HG03025 (cell line): ENCODE measurements at regions not wholly inside any gene's neighbourhood (a gene's known extent, or its start where the extent isn't known, plus 50 kb on each side); places are given as distances from the start of the nearest gene placed in this dataset.

Experiments used
- ATAC-seq: cut with Tn5 transposase; IDR thresholded peaks from one replicate; pipeline ENCODE4 v1.9.1; 2021; ENCODE audit warnings: mild to moderate bottlenecking, moderate library complexity; ENCODE audit not compliant: unreplicated experiment, low FRiP score

DNA sequence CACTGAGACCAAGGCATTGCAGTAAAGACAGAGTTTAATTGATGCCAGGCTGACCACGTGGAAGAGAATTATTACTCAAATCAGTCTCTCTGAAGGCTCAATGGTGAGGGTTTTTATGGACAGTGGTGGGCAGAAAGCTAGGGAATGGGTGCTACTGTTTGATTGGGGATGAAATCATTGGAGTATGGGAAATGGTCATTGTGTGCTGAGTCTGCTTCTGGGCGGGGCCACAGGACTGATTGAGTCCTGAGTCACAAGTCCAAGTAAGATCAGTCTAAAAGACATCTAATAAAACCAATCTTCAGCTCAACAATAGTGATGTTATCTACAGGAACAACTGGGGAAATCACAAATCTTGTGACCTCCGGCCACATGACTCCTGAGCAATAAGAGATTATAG lies 868.4 kb downstream of the SORCS3 start:
- no peak for ATAC-seq

DNA sequence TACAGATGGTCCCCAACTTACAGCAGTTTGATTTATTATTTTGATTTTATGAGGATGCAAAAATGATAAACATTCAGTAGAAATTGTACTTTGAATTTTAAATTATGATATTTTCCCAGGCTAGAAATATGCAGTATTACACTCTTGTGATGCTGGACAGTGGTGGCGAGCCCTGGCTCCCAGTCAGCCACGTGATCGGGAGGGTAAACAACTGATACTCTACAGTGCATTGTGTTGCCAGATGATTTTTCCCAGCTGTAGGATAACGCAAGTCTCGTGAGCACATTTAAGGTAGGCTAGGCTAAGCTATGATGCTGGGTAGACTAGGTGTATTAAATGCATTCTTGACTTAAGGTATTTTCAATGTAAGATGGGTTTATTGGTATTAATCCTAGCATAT lies 865.2 kb downstream of the SORCS3 start:
- ATAC-seq: no peak

DNA sequence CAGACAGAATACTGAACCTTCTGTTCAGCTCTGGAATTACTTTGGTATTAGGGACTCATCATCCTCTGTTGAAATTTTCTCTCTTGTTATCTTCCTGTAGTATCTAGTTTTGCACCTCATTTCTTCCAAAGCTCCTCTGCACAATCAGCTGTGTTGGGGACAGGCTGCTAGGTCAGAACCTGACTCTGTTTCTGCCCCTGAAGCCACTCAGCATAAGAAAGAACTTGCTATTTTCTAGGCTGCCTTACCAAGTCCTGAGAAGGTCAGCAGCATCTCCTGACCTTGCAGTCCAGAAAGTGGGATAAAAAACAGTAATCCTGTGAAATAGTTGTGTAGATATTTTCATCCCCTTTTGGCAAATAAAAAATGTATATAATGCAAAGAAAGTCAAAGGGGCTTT lies 862.6 kb downstream of the SORCS3 start:
- ATAC-seq: no peak

DNA sequence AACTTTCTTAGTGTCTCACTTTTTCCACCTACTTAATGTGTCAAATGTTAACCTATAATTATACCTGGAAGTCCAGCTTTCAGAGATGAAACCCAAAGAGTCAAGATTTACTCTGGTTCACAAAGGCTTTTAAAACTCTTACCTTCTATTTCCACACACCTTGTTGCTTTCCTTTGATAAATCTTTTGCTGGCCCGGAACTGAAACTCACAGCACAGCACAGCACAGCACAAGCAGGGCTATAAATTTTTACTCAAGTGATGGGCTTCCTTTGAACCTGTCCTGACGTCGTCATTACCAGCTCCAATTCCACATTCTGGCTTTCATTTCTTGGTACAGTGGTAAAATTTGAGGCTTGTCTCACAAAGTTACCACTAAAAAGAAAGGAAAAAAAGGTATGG lies 861.0 kb downstream of the SORCS3 start:
- ATAC-seq: no peak

DNA sequence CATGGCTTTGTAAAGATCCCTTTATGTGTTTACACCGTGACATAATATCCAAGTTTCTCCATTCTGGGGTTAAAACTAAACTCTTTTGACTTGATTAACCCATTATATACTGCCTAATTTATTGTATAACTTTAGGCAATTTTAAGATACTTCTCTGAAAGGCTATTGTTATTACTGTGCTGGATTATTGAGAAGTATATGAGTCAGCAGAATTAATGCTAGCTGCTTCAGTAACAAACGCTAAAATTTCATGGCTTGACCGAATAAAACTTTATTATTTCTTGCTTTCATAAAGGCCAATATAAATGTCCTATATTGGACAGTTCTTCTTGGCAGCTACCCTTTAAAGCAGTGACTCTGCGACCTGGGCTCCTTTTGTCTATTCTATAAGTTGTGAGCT lies 853.9 kb downstream of the SORCS3 start:
- ATAC-seq: no peak

DNA sequence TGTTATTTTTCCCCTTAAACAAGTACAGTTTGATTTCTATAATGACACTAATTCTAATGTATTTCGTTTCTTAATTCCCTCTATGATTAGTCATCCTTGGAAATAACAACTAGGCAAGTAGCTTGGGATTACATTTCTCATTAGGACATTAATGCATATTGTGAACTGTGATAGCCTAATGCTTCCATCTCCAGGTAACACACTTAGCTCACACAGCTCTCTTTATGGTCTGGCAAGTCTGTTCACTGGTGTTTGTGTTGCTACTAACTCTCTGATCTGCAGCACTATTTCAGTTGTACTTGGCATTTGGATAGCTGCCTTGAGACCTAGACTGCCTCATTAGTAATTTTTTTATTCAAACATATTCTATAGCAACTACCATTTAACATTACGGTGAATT lies 853.2 kb downstream of the SORCS3 start:
- ATAC-seq: no peak

DNA sequence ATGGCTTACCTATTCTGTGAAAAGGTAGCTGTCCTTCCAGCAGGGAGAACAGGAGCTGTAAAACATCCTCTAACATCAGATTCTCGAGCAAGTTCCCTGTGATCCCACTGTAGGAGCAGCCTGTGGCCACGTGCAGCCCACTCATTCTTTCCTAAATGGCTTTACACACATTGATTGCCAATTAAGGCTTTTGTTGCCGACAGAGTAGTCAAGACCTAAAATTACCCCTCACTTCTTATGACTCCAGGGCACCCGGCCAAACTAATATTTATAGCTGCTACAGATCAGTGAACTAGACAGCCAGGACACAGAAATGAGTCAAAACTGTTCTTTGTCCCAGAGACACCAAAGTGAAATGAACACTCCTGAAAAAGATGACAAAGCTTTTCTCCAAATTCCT lies 832.1 kb downstream of the SORCS3 start:
- no peak for ATAC-seq

DNA sequence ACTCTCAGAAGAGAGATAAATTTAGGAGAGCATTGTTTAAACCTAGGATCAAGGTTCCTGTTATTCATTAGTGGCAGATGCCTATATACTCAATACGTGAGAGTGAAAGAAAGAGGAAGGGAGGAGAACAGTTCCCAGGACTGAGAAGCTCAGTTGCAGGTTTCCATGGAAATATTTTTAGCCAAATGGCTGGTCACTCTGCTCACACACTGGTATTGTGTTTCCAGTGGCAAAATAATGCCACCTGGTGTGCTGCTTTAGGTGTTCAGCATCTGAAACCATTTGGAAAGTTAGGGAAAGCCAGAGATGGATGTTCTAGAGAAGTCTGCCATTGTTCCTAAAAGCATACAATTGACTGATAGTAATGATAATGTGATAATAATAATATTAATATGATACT lies 827.7 kb downstream of the SORCS3 start:
- ATAC-seq: no peak

DNA sequence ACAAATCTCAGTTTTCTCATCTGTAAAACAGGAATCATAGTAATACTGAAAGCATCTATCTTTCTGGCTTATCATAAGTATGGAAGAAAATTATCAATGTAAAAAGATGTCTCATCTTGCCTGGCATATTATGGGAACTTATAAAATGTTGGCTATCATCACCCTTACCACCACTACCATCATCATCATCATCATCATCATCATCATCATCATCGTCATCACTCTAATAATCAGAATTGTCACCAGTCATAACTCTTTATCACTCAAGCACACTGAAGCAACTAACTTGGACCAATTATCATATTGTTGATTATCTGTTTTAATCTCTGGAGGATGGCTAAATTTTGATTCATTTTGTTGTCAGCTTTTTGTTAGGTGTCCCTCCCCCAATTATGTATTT lies 825.4 kb downstream of the SORCS3 start:
- ATAC-seq: no peak

DNA sequence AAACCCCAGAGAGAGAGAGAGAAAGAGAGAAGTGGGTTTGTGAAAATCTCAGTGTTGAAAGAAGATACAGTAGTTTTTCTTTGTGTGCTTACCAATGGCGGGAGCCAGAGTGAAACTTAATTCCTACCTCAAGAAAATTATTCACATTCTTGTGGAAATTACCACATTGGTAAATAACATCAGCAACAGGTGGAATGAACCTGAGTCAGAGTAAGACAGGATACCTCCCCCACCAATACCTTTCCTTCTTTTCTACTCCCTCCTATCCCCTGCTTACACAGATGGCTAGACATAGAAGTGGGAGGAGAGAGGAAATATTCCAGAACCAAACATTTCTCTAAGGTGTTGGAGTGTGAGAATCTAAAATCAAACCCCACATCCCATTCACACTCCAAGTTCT lies 793.9 kb downstream of the SORCS3 start:
- ATAC-seq: no peak

DNA sequence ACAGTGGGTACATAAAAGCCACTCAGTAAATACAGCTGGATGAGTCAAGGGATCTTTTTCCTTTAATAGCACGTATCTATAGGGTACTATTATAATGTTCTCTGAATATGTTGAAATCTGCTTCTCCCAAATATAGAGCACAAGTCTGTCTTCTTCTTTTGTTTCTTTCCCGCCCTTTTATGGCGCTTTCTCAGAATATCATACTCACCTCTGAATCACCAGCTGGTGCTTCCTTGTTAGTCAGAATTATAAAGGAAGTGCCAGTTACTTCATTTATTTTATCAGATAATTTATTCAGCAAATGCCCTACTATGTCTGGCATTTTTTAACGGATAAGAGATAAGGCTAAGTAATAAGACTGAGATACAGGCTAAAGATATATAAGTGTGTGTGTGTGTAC lies 772.9 kb downstream of the SORCS3 start:
- no peak for ATAC-seq

DNA sequence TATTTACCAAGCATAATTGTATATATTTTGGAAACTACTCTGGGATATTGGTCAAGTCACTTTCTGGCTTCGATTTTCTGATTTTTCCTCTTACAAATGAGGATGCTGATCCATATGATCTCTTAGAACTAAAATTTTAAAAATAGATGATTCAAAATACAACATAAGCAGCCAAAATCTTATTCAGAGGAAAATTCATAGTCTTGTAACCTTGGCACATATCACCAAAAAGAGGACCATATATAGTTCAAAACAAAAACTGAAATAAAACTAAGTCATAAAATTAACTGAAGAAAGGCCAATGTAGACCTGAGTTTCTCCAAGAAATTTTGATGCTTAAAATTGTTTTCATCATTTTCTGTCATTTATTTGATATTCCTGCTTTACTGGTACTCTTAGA lies 768.3 kb downstream of the SORCS3 start:
- ATAC-seq: no peak

DNA sequence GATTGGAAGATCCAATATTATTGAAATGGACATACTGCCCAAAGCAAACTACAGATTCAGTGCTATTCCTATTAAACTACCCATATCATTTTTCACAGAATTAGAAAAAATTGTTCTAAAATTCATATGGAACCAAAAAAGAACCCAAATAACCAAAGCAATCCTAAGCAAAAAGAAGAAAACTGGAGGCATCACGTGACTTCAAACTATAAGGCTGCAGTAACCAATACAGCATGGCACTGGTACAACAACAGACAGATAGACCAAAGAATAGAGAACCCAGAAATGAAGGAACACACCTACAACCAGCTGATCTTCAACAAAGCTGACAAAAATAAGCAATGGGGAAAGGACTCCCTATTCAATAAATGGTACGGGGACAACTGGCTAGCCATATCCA lies 765.4 kb downstream of the SORCS3 start:
- ATAC-seq: no peak

DNA sequence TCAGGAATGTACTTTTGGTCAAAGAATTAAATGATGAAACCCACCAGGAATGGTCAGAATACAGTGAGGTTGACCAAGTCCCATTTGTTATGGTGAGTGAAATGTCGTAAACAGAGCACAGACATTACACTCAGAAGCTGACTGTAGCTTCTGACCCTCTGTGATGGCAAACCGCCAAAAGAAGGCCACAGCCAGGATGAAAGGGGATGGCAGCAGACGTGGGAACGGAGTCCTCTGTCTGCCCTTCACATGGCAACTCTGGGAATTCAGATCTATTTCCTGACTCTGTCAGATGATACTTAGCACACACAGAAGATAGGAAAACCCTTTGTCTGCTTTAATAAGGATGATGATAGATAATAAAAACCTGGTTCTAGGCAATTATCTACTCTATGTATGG lies 757.1 kb downstream of the SORCS3 start:
- no peak for ATAC-seq

DNA sequence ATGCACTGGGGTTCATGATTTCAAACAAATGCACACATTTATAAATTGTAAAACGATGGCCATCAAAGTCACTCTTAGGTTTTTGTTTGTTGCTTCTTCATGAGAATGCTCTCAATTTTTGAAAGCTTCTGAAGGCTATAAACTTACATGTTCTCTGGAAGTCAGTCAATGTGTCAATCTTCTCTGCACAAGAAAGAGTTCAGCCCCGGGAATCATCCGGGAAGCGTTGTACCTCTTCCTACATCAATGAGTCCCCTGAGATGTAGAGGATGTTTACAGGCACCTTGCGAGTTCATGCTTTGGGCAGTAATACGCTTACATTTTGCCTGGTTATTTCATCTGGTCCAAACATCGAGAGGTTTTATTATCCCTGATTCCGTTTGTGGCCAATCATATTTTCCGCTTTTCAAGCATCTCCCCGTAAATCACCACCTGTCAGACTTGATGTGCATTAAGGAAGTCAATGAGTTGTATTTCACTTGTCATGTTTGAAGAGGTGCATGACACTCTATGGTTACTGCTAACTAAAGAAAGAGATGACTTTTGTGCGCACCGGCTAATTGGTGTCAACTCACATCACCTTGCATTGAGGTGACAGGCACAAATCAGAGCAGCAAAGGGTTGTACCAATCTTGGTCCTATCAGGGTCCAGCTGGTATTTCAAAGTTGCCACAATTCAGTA lies 750.7 kb downstream of the SORCS3 start:
- no peak for ATAC-seq

DNA sequence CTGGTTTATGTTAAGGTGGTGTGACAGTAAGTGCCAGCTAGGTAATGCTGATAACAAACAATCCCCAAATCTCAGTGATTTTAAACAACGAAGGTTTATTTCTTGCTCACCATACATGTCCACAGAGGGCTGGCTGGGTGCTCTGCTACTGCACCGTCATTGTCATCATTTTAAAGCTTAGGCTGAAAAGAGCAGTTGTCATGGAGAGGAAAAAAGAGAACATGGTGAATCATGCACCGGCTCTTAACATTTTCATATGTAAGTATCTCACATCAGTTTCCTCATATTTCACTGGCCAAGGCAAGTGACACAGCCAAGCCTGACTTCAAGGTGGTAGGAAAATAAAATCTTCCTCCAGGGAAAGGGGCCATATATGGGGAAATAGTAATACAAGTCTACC lies 746.9 kb downstream of the SORCS3 start:
- ATAC-seq: no peak

DNA sequence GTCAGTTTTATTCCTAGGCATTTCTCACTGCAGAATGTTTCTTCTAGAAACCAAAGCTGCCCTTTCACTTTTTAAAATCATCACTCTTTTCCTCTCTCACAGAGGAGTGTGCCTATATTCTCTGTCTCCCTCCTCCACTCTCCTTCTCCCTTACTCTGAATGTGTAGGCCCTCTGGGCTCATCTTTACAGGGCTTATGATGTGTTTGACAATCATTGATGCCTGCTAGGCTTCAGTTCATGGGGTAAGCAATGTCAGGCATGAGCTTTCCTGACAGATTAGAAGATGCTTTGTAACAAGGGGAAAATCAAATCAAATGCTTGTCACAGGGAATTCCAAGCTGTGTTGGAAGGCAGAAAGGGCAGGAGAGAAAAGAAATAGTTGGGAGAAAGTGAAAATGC lies 742.9 kb downstream of the SORCS3 start:
- no peak for ATAC-seq

DNA sequence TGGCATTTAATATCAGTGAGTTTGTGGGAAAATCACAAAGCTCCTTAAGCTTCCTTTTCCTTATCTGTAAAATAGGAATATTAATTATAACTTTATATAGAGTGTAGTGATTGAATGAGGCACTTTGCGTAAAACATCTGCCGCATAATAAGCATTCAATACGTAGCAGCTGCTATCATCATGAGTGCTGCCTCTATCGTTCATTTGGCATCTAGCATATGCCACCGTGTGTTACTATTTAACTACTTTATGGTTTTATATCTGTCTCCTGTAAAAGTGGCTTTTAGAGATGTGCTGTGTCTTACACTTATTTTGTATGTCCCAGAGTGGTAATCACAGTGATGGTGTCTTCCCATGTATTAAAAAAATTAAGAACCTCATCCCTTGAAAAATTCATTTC lies 729.6 kb downstream of the SORCS3 start:
- no peak for ATAC-seq

DNA sequence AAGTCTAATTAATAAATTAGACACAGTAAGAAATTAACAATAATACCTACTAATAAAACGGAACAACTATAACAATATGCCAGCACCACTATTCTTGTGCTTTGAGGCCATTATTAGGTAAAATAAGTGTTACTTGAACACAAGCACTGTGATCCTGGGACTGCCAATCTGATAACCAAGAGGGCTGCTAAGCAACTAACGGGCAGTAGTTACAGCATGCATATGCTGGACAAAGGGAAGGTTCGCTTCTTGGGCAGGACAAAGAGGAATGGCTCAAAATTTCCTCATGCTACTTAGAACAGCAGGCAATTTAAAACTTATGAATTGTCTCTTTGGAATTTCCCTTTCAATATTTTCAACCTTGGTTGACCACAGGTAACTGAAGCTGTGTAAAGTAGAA lies 718.6 kb downstream of the SORCS3 start:
- ATAC-seq: no peak

DNA sequence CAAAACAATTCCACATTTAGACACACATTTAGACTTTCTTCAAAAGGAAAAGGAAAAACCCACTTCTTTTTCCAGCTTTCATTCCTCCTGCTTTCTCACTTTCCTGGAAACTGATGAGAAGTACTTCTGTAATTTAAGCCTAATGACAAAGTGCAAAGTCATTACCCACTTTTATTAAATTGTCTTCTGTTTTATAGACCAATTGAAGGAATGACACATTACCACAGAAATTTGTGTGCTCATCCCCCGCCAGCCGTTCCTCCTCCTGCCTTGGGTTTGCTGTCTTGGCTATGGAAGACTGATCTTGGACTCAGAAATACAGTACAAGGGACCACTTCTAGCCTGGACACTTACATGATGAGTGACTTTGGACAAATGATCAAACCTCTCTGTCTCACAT lies 717.8 kb downstream of the SORCS3 start:
- no peak for ATAC-seq

DNA sequence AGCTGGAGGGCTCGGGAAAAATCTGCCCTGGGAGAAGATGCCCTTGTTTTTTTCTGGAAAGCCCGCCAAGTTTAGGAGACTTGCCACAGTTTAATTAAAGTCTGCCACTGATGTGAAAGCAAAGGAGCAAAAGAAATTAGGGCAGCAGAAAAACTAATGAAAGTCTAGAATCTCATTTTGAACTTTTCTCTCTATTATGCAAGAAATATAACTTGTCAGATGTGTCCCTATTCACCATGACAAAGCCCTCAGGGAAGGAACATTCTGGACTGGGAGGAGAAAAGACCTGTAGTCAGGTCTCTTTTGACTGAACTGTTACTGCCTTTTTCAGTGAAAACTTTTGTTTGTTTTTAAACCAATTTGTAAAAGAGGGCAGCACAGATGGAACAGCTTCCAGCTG lies 715.5 kb downstream of the SORCS3 start:
- ATAC-seq: no peak

DNA sequence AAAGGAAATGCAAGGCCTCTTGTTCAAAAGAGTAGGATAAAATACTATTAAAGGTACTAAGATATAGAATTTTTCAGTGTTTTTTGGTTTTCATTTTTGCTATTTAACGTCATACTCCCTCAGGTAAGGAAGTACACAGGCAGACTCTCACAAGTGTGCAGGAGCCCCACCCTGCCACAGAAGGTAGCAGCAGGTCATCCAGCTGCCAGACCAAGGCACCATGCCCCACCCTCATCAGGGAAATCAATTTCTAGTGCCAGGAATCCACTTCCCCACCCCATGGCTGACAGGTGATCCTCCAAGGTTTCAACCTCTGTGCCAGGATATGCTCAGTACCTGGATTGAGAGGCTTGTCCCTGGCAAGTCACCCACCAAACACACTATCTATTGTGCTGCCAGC lies 712.9 kb downstream of the SORCS3 start:
- ATAC-seq: no peak

DNA sequence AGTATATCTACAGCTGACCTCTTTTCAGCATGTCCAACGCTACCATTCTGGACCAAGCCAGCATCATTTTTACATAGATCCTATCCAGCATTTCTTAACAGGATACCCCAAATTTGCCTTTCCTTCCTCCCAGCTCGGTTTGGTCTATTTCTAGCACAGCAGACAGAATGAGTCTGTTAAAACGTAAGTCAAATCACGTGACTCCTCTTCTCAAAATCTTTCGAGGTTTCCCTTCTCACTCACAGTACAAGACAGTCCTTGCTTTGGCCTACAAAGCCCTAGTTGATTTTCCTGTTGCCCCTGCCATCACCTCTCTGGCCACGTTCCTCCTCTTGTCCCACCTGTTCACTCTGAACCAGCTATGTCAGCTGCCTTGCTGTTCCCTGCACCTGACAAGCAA lies 711.7 kb downstream of the SORCS3 start:
- no peak for ATAC-seq
